ENCODE measurements at regions not wholly inside any gene's neighbourhood (a gene's known extent, or its start where the extent isn't known, plus 50 kb on each side); places are given as distances from the start of the nearest gene placed in this dataset.

DNA sequence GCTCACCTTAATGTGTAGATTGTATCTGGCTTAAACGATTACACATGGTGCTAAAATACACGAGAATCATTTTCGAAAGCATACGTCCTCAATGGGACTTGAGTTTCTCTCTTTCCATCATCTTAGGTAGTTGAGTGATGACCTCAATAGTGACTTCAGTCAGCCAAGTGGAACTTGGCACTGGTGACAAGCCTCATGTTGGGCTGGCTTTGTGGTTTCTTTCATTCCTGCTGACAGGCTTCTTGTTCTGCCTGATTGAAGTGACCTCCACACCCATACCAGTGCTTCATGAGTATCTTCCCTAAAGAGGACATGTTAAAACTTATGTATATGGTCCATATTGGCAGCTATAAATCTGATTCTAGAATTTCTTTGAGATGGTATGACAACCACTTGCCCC, 159.1 kb upstream of the WDR1 start:
- DNase-seq (ENCODE audit: low read depth, low spot score), result no peak
- Histone ChIP-seq H3K79me2 (ENCODE audit: insufficient read depth, low read length) (no peaks in the 10 kb centered on the region), H3K36me3 (ENCODE audit: control insufficient read depth in 1 of 2, insufficient read depth in 2 of 2, low read length in 2 of 2) (no peaks in the 10 kb centered on the region), H2AFZ (ENCODE audit: low read depth, low read length, poor library complexity, severe bottlenecking) (no peak overlapping the region), H3K4me3 (replicated peaks in 1 of 2; ENCODE audit: low read depth in 1 of 2, low read length in 2 of 2) (no peak overlapping the region), H3K4me2 (ENCODE audit: low read length) (no peak overlapping the region), H4K20me1 (ENCODE audit: insufficient read depth) (no peaks in the 10 kb centered on the region), H3K9ac (ENCODE audit: low read length) (no peak overlapping the region), H3K9me3 (ENCODE audit: control insufficient read depth in 1 of 2, insufficient read depth in 1 of 2, low read depth in 1 of 2, low read length in 2 of 2) (no peaks in the 10 kb centered on the region), H3K27me3 (ENCODE audit: insufficient read depth, low read length) (peaks cover 38% of the 10 kb centered on the region), H3K27ac (ENCODE audit: low read depth, low read length) (no peak overlapping the region), H3K4me1 (ENCODE audit: control insufficient read depth in 1 of 2, insufficient read depth in 2 of 2, low read length in 2 of 2) (no peaks in the 10 kb centered on the region), H3K9me2 (ENCODE audit: insufficient read depth) (no peaks in the 10 kb centered on the region)
- RAD21 ChIA-PET (ENCODE audit: low non-redundant PET in 1 of 2, low total read pairs in 2 of 2, uncharacterized antibody in 2 of 2, unreplicated experiment in 2 of 2), result no interaction called here
- POLR2A ChIA-PET, result no interaction called here
- TF ChIP-seq TCF7L2 (IDR thresholded peaks at IDR 0.05; ENCODE audit: borderline replicate concordance, extremely low read depth, insufficient read depth, insufficient read length), result no peak
- no peak for TF ChIP-seq SRF (IDR thresholded peaks at IDR 0.05; ENCODE audit: low read depth)
- TF ChIP-seq EZH2phosphoT487 (IDR thresholded peaks at IDR 0.05; ENCODE audit: borderline replicate concordance), result no peak
- no peak for TF ChIP-seq EZH2 (IDR thresholded peaks at IDR 0.05)
- no peak for TF ChIP-seq ZNF274 (IDR thresholded peaks at IDR 0.05; ENCODE audit: low read depth, low read length)
- no peak for TF ChIP-seq SP1 (IDR thresholded peaks at IDR 0.05; ENCODE audit: low read depth)
- TF ChIP-seq, protein P1, sequence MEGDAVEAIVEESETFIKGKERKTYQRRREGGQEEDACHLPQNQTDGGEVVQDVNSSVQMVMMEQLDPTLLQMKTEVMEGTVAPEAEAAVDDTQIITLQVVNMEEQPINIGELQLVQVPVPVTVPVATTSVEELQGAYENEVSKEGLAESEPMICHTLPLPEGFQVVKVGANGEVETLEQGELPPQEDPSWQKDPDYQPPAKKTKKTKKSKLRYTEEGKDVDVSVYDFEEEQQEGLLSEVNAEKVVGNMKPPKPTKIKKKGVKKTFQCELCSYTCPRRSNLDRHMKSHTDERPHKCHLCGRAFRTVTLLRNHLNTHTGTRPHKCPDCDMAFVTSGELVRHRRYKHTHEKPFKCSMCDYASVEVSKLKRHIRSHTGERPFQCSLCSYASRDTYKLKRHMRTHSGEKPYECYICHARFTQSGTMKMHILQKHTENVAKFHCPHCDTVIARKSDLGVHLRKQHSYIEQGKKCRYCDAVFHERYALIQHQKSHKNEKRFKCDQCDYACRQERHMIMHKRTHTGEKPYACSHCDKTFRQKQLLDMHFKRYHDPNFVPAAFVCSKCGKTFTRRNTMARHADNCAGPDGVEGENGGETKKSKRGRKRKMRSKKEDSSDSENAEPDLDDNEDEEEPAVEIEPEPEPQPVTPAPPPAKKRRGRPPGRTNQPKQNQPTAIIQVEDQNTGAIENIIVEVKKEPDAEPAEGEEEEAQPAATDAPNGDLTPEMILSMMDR (IDR thresholded peaks at IDR 0.05 in 2 of 3, conservative IDR thresholded peaks at IDR 0.05 in 1 of 3; ENCODE audit: borderline replicate concordance in 1 of 3, insufficient read depth in 1 of 3, low read depth in 2 of 3, low read length in 2 of 3), result no peak
- TF ChIP-seq CBX3 (IDR thresholded peaks at IDR 0.05; ENCODE audit: low read depth), result no peak
- no peak for TF ChIP-seq ATF3 (IDR thresholded peaks at IDR 0.05)
- TF ChIP-seq ZFX (IDR thresholded peaks at IDR 0.05), result no peak
- no peak for TF ChIP-seq POLR2AphosphoS5 (IDR thresholded peaks at IDR 0.05; ENCODE audit: low read depth, low read length)
- TF ChIP-seq POLR2A (IDR thresholded peaks at IDR 0.05; ENCODE audit: borderline replicate concordance, extremely low read depth, insufficient read depth, insufficient read length), result no peak
- TF ChIP-seq, protein P2, sequence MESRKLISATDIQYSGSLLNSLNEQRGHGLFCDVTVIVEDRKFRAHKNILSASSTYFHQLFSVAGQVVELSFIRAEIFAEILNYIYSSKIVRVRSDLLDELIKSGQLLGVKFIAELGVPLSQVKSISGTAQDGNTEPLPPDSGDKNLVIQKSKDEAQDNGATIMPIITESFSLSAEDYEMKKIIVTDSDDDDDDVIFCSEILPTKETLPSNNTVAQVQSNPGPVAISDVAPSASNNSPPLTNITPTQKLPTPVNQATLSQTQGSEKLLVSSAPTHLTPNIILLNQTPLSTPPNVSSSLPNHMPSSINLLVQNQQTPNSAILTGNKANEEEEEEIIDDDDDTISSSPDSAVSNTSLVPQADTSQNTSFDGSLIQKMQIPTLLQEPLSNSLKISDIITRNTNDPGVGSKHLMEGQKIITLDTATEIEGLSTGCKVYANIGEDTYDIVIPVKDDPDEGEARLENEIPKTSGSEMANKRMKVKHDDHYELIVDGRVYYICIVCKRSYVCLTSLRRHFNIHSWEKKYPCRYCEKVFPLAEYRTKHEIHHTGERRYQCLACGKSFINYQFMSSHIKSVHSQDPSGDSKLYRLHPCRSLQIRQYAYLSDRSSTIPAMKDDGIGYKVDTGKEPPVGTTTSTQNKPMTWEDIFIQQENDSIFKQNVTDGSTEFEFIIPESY (IDR thresholded peaks at IDR 0.05; ENCODE audit: extremely low read depth, insufficient replicate concordance, low read length), result no peak
- BruUV-seq (replicated peaks), result no TSS peak
- ATAC-seq, result no peak
- intact Hi-C loops (cut with micrococcal nuclease), result no loop called here
- CTCF ChIA-PET, result no interaction called here

Measured in HCT116 (cell line).